ENCODE measurements at regions not wholly inside any gene's neighbourhood (a gene's known extent, or its start where the extent isn't known, plus 50 kb on each side); places are given as distances from the start of the nearest gene placed in this dataset.

DNA sequence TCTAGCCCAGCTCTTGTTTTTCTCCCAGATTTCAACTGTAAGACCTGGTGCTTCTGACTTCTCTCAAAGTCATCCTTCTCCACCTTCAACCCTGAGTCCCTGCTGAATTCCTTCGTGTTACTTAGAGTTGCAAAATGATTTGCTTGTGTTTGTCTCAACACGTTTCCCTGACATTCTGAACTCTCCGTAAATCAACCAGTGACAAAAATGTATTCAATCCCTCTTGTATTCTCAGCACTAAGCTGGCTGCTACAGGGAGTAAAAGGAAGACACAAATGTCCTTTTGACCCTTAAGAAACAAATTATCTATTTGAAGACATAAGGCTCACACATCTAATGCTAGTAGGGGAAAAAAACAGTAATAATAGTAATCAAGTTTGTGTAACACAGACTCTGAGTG is 514.0 kb upstream of the TMPO start:
- Histone ChIP-seq H3K9ac (ENCODE audit: control insufficient read depth, insufficient read depth, low read length) (no peak overlapping the region), H3K27ac (ENCODE audit: control insufficient read depth, insufficient read depth) (no peak overlapping the region), H3K4me2 (ENCODE audit: control insufficient read depth, insufficient read depth) (no peak overlapping the region), H3K27me3 (replicated peaks in 1 of 2; ENCODE audit: control insufficient read depth in 2 of 2, insufficient read depth in 2 of 2, low read length in 1 of 2) (no peaks in the 10 kb centered on the region; a peak in 1 of 4 replicates), H3K79me2 (ENCODE audit: control insufficient read depth, insufficient read depth, low read length) (no peaks in the 10 kb centered on the region), H4K20me1 (ENCODE audit: control insufficient read depth, insufficient read depth) (no peaks in the 10 kb centered on the region), H2AFZ (ENCODE audit: control insufficient read depth, low read depth, low read length) (no peak overlapping the region), H3K4me1 (ENCODE audit: control insufficient read depth, insufficient read depth, low read length) (no peaks in the 10 kb centered on the region), H3K36me3 (ENCODE audit: control insufficient read depth in 2 of 2, insufficient read depth in 2 of 2, low read length in 1 of 2) (no peaks in the 10 kb centered on the region), H3K4me3 (no peak overlapping the region), H3K9me3 (replicated peaks; ENCODE audit: control insufficient read depth, insufficient read depth, low read length) (no peaks in the 10 kb centered on the region)
- RAD21 ChIA-PET (ENCODE audit: unreplicated experiment), result no interaction called here
- BruUV-seq (replicated peaks), result no TSS peak
- SMC1A ChIA-PET (ENCODE audit: uncharacterized antibody, unreplicated experiment), result no interaction called here
- in situ Hi-C loops (cut with MboI) (no loop called here), intact Hi-C loops (cut with micrococcal nuclease; ENCODE audit: unreplicated experiment) (loop anchor here (5.0 kb wide), 1 partner anchor 396 kb away; no protein-coding TSS in a partner anchor)
- TF ChIP-seq PAX5 (IDR thresholded peaks at IDR 0.05; ENCODE audit: borderline replicate concordance, low read depth, low read length) (no peak), ETV6 (conservative IDR thresholded peaks at IDR 0.05 in 1 of 2, IDR thresholded peaks at IDR 0.05 in 1 of 2; ENCODE audit: borderline replicate concordance in 1 of 2, low read depth in 1 of 2) (no peak), ZNF274 (IDR thresholded peaks at IDR 0.05; ENCODE audit: insufficient read depth, insufficient read length) (no peak), WRNIP1 (IDR thresholded peaks at IDR 0.05; ENCODE audit: borderline replicate concordance, low read depth, low read length) (no peak), CUX1 (IDR thresholded peaks at IDR 0.05; ENCODE audit: insufficient replicate concordance, low read depth, low read length) (no peak), SIN3A (IDR thresholded peaks at IDR 0.05; ENCODE audit: low read depth, low read length) (no peak), EED (IDR thresholded peaks at IDR 0.05; ENCODE audit: low read depth) (no peak), CHD2 (IDR thresholded peaks at IDR 0.05; ENCODE audit: borderline replicate concordance, low read depth, low read length) (no peak), SMAD1 (IDR thresholded peaks at IDR 0.05; ENCODE audit: low read depth, partially characterized antibody) (no peak), POLR2A (IDR thresholded peaks at IDR 0.05; ENCODE audit: low read depth, low read length) (no peak), EZH2 (IDR thresholded peaks at IDR 0.05; ENCODE audit: borderline replicate concordance, control insufficient read depth, low read depth, low read length) (no peak), SIX5 (IDR thresholded peaks at IDR 0.05; ENCODE audit: low read depth, low read length, severe bottlenecking) (no peak), ZZZ3 (IDR thresholded peaks at IDR 0.05; ENCODE audit: control insufficient read depth, insufficient read length, low read depth) (no peak), FOS (IDR thresholded peaks at IDR 0.05; ENCODE audit: borderline replicate concordance, extremely low read depth, insufficient read length) (no peak), SMAD5 (IDR thresholded peaks at IDR 0.05; ENCODE audit: low read depth) (no peak), POLR2AphosphoS5 (IDR thresholded peaks at IDR 0.05; ENCODE audit: low read length) (no peak), NFYB (IDR thresholded peaks at IDR 0.05; ENCODE audit: insufficient read depth, low read depth, low read length) (no peak)
- TF ChIP-seq, protein P1, sequence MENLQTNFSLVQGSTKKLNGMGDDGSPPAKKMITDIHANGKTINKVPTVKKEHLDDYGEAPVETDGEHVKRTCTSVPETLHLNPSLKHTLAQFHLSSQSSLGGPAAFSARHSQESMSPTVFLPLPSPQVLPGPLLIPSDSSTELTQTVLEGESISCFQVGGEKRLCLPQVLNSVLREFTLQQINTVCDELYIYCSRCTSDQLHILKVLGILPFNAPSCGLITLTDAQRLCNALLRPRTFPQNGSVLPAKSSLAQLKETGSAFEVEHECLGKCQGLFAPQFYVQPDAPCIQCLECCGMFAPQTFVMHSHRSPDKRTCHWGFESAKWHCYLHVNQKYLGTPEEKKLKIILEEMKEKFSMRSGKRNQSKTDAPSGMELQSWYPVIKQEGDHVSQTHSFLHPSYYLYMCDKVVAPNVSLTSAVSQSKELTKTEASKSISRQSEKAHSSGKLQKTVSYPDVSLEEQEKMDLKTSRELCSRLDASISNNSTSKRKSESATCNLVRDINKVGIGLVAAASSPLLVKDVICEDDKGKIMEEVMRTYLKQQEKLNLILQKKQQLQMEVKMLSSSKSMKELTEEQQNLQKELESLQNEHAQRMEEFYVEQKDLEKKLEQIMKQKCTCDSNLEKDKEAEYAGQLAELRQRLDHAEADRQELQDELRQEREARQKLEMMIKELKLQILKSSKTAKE (IDR thresholded peaks at IDR 0.05; ENCODE audit: low read depth, poor library complexity, severe bottlenecking), result no peak
- no peak for DNase-seq (ENCODE audit: low read depth, low spot score)
- FAIRE-seq, result no peak
- POLR2A ChIA-PET, result no interaction called here
- ATAC-seq, result no peak
- CTCF ChIA-PET, result interaction anchor here (0.6 to 1.3 kb wide), 2 partner anchors 383 to 1015 kb away, joined by 3 read pairs; no protein-coding TSS in a partner anchor
- WGBS (ENCODE audit: insufficient coverage, insufficient replicate concordance, low lambda C conversion rate, missing lambda C conversion rate), result 15% methylated on average over 3 of the region's 3 CpGs
